Activated T-helper 17 cell treated with anti-CD3 and anti-CD28 coated beads, Interleukin-2, amount 50 U/mL, for 72 hours (primary cell): ENCODE measurements at regions not wholly inside any gene's neighbourhood (a gene's known extent, or its start where the extent isn't known, plus 50 kb on each side); places are given as distances from the start of the nearest gene placed in this dataset.

Experiments
- ATAC-seq: fragments of 150-1000 bp; cut with Tn5 transposase; replicated peaks from 2 replicates; pipeline ENCODE4 v1.10.0; 2021; ENCODE audit warnings: mild to moderate bottlenecking, moderate library complexity
- H3K27ac Mint-ChIP-seq: one replicate; pipeline ENCODE4 v1.8.0; 2022; ENCODE audit warnings: mixed read lengths
- H3K27me3 Mint-ChIP-seq: one replicate; pipeline ENCODE4 v1.8.0; 2022; ENCODE audit warnings: mixed read lengths
- H3K36me3 Mint-ChIP-seq: one replicate; pipeline ENCODE4 v1.8.0; 2022; ENCODE audit warnings: low read depth, mild to moderate bottlenecking, mixed read lengths
- H3K4me1 Mint-ChIP-seq: one replicate; pipeline ENCODE4 v1.8.0; 2022; ENCODE audit warnings: mixed read lengths
- H3K4me3 Mint-ChIP-seq: one replicate; pipeline ENCODE4 v1.8.0; 2022; ENCODE audit warnings: mild to moderate bottlenecking, mixed read lengths
- H3K9me3 Mint-ChIP-seq: one replicate; pipeline ENCODE4 v1.8.0; 2022; ENCODE audit warnings: mixed read lengths

DNA sequence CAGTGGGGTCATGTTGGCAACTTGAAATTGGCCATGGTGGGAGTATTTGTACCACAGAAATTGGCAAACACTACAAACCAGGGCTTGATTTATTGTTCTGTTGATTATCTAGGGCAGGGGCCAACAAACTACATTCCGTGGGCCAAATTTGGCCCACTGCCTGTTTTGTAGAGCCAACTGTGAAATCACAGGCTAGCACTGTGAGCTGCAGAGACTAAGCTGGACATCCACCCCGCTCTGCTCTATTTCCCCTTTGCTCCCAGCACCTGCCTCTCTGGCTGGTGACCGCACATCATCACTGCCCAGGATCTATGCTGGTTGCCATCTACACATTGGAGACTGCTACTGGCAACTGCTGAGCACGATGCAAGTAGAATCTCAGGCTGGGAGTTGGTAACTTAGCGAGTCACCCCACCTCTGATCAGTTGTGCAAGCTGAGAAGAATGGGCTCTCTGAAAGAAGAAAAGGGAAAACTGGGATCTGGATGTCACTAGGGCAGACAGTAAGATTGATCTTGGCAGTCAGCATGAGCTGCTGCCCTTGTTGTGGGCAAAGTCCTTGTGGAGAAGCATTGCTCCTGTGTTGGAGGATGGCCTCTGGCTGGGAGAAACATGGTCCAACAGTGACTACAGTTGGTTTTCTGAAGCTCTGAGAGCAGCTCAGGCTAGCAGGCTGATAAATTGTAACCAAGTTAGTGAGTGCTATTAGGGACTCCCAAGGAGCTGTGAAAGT lies 144.7 kb upstream of the RAD23B start:
- H3K27me3 Mint-ChIP-seq = peaks cover 26% of the 10 kb centered on the region
- H3K27ac Mint-ChIP-seq = no peak overlapping the region
- no peak overlapping the region for H3K4me3 Mint-ChIP-seq
- H3K9me3 Mint-ChIP-seq = no peaks in the 10 kb centered on the region
- no peak for ATAC-seq
- H3K36me3 Mint-ChIP-seq = no peaks in the 10 kb centered on the region
- no peaks in the 10 kb centered on the region for H3K4me1 Mint-ChIP-seq

DNA sequence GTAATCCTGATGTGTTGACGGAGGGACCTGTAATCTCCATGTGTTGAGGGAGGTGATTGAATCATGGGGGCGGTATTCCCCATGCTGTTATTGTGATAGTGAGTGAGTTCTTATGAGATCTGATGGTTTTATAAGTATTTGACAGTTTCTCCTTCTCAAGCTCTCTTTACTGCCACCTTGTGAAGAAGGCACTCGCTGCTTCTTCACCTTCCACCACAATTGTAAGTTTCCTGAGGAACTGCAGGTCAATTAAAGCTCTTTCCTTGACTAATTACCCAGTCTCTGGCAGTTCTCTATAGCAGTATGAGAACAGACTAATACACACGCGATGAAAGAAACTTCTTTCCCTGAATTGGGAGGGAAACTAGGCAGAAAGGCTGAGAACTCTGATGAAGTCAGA lies 141.1 kb upstream of the RAD23B start:
- H3K9me3 Mint-ChIP-seq = no peaks in the 10 kb centered on the region
- no peak overlapping the region for H3K27ac Mint-ChIP-seq
- H3K27me3 Mint-ChIP-seq = peaks cover 40% of the 10 kb centered on the region
- ATAC-seq = no peak
- no peak overlapping the region for H3K4me3 Mint-ChIP-seq
- H3K36me3 Mint-ChIP-seq = no peaks in the 10 kb centered on the region
- no peaks in the 10 kb centered on the region for H3K4me1 Mint-ChIP-seq

DNA sequence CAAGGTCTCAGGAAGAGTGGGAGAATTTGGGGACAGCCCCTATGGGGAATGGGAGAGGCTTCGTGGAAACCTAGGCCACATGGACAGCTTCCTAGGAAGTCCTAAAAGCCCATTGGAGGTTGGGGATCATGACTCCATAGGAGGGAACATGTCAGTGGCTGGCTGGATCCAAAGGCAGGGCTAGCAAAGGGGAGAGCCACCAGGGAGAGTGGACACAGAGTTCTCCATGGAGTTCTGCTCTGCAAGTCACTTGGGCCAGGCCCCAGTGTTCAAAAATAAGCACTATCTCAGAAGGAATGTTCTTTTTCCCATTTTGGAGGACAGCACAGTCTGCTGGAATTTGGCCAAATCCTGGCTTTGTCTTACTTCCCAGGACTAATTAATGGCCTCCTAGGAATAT lies 140.6 kb upstream of the RAD23B start:
- Mint-ChIP-seq H3K36me3 (no peaks in the 10 kb centered on the region), H3K27ac (no peak overlapping the region), H3K9me3 (no peaks in the 10 kb centered on the region), H3K27me3 (peaks cover 40% of the 10 kb centered on the region), H3K4me3 (no peak overlapping the region), H3K4me1 (no peaks in the 10 kb centered on the region)
- no peak for ATAC-seq

DNA sequence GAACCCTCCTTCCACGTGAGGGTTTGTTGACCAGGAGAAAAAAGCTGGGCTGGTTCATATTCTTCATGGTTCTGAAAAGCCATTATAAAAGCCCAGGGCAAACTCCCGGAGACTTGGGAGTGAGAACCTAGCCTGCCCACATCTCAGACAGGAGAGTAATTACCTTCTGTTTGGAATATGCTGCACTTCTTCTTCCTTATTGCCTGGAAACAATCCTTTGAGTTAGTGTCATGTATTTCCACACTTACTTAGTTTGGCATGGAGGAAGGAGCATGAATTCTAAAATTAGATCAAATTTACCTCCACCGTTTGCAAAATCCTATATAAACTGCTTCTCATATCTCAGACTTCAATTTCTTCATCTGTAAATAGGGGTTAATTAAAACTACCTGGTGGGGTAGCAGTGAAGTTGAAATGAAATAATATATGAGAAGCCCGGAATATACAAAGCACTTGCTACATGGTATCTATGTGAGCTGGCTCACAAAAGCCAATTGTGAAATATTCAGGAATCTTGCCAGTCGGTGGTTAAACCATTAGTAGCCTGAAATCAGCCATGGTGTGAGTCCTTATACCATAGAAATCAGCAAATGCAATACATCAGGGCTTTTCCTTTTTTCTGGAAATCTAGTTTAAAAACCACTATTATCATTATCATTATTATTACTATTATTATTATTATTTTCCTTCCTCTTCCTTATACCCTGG lies 140.0 kb upstream of the RAD23B start:
- Mint-ChIP-seq H3K27ac (no peak overlapping the region), H3K36me3 (no peaks in the 10 kb centered on the region), H3K27me3 (peaks cover 42% of the 10 kb centered on the region), H3K4me3 (no peak overlapping the region), H3K4me1 (no peaks in the 10 kb centered on the region), H3K9me3 (no peaks in the 10 kb centered on the region)
- ATAC-seq = no peak

DNA sequence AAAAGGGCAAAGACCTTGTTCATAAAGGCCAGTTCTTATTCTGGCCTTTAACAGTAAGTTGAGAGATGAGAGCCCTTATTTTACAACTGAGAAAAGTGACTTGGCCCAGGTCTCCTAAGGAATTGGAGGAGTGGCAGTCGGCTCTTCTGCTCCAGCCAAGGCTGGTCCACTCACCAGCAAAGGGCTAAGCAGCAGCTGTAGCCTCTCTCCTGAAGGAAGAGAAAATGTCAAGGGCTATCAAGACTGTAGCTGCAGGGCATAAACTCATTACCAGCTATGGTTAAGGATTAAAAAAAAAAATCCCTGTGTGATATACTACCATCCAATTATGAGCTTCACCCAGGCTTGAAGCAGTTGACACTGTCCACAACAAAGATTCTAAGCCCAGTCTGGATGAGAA lies 138.6 kb upstream of the RAD23B start:
- Mint-ChIP-seq H3K27ac (no peak overlapping the region), H3K9me3 (peaks cover 3% of the 10 kb centered on the region), H3K4me1 (no peaks in the 10 kb centered on the region), H3K4me3 (no peak overlapping the region), H3K36me3 (no peaks in the 10 kb centered on the region), H3K27me3 (peaks cover 46% of the 10 kb centered on the region)
- ATAC-seq = no peak

DNA sequence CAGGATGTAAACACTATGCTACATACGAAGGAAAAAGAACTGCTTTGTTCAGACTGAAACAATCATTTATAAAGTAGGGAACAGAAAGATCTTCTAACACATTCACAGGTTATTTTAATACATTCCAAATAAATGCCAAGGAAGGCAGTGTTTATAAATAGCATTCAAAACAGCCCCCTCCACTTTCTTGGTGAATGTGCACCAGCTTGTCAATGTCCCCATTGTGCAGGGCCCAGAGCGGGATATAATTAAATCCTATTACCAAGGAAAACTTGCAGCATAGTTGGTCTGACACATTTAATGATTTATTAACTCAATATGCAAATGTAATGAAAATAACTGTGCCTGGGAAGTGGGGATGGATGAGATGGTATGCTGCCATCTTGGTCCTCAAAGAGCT lies 135.9 kb upstream of the RAD23B start:
- Mint-ChIP-seq H3K27ac (no peak overlapping the region), H3K4me3 (no peak overlapping the region), H3K4me1 (no peaks in the 10 kb centered on the region), H3K27me3 (peaks cover 35% of the 10 kb centered on the region), H3K9me3 (peaks cover 3% of the 10 kb centered on the region), H3K36me3 (no peaks in the 10 kb centered on the region)
- no peak for ATAC-seq

DNA sequence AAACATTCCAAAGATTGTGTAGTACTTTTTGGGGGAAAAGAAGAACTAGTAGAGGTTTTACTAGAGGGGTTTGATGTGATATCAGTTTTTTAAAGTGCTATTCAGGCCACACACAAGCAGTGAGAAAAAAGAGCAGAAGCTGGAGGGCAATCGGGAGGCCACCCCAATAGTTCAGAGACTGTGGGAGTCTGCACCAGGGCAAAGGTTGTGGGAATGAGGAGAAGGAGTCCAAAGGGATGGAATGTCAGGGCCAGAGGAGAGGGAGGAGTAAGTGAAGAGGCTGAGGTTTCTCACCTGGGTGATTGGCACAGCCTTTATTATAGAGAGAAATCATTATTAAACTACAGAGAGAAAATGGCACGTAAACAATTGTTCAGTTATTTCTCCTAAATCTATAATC lies 134.9 kb upstream of the RAD23B start:
- Mint-ChIP-seq H3K4me1 (no peaks in the 10 kb centered on the region), H3K27me3 (peaks cover 33% of the 10 kb centered on the region), H3K27ac (no peak overlapping the region), H3K9me3 (peaks cover 3% of the 10 kb centered on the region), H3K4me3 (no peak overlapping the region), H3K36me3 (no peaks in the 10 kb centered on the region)
- no peak for ATAC-seq

DNA sequence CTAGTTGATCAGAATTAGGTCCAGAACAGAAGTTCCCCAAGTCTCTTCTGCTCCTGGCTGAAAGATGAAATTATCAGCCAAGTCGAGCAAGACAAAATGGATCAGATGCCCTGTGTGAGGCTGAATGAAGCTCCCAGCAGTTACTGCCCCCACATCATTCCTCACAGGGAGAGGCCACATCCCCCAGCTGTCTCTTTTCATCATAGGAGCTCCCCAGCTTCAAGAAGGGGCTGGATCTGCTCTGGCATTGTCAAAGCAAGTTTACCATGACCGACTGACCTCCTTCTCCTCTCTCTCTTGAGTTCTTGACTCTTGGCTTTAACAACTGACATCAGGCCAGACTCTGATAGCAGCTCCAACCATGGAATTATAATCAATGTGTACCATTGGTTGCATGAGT lies 133.3 kb upstream of the RAD23B start:
- Mint-ChIP-seq H3K27me3 (peaks cover 28% of the 10 kb centered on the region), H3K4me1 (no peaks in the 10 kb centered on the region), H3K36me3 (no peaks in the 10 kb centered on the region), H3K27ac (no peak overlapping the region), H3K4me3 (no peak overlapping the region), H3K9me3 (peaks cover 3% of the 10 kb centered on the region)
- ATAC-seq = no peak

DNA sequence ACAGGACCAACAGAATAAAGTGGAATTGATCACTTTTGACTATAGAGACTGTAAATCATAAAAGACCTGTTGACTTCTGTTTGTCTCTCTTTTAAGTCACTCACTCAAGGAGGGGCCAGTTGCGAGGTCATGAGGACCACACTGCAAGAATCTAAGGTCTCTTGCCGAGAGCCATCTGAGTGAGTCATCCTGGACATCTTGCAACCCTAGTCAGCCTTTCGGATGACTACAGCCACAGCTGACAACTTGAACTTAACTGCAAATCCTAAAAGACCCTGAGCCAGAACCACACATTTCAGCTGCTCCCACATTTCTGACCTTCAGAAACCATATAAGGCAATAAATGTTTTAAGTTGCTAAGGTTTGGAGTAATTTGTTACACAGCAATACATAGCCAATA lies 129.7 kb upstream of the RAD23B start:
- H3K36me3 Mint-ChIP-seq = no peaks in the 10 kb centered on the region
- H3K27me3 Mint-ChIP-seq = peaks cover 24% of the 10 kb centered on the region
- H3K27ac Mint-ChIP-seq = no peak overlapping the region
- peaks cover 4% of the 10 kb centered on the region for H3K4me1 Mint-ChIP-seq
- ATAC-seq = no peak
- peaks cover 3% of the 10 kb centered on the region for H3K9me3 Mint-ChIP-seq
- H3K4me3 Mint-ChIP-seq = no peak overlapping the region

DNA sequence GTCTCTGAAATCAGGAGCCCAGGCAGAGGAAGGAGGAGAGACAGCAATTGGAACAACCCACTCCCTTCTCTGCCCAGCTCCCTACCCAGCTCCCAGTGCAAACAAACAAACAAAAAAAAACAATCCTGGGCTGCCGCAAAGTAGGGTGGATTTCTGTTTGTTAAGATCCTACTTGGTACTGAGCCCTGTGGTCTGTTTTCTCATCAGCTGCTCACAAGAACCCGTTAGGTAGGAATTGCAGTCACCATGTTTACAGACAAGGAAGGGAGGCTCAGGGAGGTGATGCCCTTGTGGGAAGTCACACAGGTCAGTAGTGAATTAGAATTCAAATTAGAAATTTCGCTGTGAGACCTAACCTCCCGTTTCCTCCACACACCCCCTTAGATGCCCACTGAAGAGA lies 128.8 kb upstream of the RAD23B start:
- Mint-ChIP-seq H3K27ac (no peak overlapping the region), H3K9me3 (peaks cover under 1% of the 10 kb centered on the region), H3K4me3 (no peak overlapping the region), H3K4me1 (peaks cover 4% of the 10 kb centered on the region), H3K27me3 (peaks cover 18% of the 10 kb centered on the region), H3K36me3 (no peaks in the 10 kb centered on the region)
- no peak for ATAC-seq

DNA sequence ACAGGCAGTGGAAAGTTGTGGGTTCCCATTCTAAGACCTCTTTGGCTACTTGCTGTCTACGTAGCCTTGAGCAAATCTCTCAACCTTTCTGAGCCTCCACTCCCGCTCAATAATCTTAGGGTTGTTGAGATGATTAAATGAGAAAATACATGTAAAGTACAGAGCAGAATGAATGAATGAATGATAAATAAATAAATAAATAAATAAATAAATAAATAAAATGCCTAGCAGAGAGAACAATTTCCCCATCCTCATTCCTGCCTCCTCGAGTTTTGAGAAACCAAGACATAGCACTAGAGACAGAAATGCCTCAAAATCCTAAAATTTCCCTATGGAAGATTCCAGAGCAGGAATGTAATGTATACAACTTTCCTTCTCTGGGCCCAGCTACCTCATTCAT lies 128.3 kb upstream of the RAD23B start:
- Mint-ChIP-seq H3K4me1 (peaks cover 4% of the 10 kb centered on the region), H3K27ac (no peak overlapping the region), H3K9me3 (no peaks in the 10 kb centered on the region), H3K27me3 (peaks cover 17% of the 10 kb centered on the region), H3K4me3 (no peak overlapping the region), H3K36me3 (no peaks in the 10 kb centered on the region)
- no peak for ATAC-seq

DNA sequence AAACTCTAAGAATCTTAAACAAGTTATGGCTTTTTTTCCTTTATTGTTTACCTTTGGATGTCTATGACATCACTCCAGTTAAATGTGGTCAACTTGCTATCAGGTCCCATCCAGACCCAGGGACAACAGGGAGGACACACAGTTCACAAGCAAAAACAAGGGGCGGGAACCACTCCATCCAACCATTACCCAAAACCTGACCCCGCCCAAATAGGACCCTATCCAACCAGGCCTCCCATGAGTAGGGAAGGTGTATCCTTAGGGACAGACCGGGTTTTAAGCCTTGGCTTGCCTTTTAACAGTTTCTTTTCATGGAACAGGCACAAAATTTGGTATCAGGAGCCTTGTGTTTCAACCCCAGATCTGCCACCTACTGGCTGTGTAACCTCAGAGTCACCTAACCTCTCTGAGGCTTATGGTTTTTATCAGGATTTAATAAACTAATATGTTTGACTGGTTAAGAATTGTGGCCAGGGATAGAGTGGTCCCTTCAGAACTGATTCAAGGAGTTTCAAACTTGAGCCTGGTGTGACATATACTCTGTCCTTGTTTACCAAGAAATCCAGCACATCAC lies 127.7 kb upstream of the RAD23B start:
- peaks cover 17% of the 10 kb centered on the region for H3K27me3 Mint-ChIP-seq
- no peak overlapping the region for H3K27ac Mint-ChIP-seq

DNA sequence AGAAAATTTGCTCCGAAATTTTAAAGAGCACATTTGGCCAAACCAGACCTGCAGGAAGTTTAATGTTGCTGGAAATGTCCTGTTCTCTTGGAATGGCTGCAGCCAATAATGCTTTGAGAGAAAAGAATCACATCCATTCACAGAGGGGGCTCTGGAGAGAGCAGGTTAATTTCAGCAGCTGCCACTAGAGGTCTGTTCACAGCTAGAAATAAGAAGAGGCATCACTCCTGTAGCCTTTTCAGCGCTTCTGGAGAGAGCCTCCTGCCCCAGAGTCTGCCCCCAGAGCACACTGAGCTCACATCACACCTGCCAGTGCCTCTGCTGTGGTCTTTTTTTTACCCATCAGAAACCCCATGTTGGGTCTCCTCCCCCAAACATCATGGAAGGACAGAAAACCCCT lies 124.8 kb upstream of the RAD23B start:
- peaks cover 4% of the 10 kb centered on the region for H3K4me1 Mint-ChIP-seq
- no peaks in the 10 kb centered on the region for H3K9me3 Mint-ChIP-seq
- no peaks in the 10 kb centered on the region for H3K36me3 Mint-ChIP-seq
- H3K27ac Mint-ChIP-seq = no peak overlapping the region
- peaks cover 14% of the 10 kb centered on the region for H3K27me3 Mint-ChIP-seq
- H3K4me3 Mint-ChIP-seq = no peak overlapping the region
- ATAC-seq = no peak

More for the DNA sequence above, 127.7 kb upstream of the RAD23B start:
- no peaks in the 10 kb centered on the region for H3K9me3 Mint-ChIP-seq
- ATAC-seq = no peak
- H3K4me1 Mint-ChIP-seq = peaks cover 4% of the 10 kb centered on the region
- H3K36me3 Mint-ChIP-seq = no peaks in the 10 kb centered on the region
- no peak overlapping the region for H3K4me3 Mint-ChIP-seq

DNA sequence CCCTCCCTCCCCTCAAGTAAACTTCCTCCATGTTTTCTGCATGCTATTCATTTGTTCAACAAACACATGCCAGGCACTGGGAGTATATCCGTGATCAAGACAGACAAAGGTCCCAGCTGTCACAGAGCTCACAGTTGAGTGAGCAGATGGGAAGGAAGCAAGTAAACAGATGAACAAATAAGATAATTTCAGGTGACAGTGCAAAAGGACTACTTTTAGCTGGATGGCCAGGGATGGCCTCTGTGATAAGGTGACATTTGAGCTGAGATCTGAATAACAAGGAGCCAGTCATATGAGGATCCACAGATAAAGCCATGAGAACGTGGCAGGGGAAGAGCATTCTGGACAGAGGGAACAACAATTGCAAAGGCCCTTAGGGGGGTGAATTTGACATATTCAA lies 121.7 kb upstream of the RAD23B start:
- Mint-ChIP-seq H3K36me3 (no peaks in the 10 kb centered on the region), H3K27ac (no peak overlapping the region), H3K27me3 (peaks cover 18% of the 10 kb centered on the region), H3K9me3 (no peaks in the 10 kb centered on the region), H3K4me3 (no peak overlapping the region), H3K4me1 (peaks cover 4% of the 10 kb centered on the region)
- no peak for ATAC-seq

DNA sequence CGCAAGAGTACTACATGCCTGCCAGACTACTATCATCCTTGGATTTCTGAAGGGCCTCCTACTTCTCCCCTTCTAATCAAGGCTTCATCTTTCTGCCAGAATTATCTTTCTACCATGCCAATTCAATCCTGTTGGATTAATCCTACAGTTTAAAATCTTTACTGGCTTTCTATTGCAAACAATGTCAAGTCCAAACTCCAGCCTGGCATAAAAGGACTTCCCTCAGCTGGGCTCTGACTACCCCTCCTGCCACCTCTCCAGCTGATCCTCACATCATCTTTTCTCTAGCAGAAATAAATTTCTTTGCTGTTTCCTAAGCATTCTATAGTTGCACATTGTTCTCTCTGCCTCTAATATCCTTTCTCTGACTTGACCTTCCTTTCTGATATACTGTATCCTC lies 119.7 kb upstream of the RAD23B start:
- Mint-ChIP-seq H3K9me3 (no peaks in the 10 kb centered on the region), H3K27me3 (peaks cover 4% of the 10 kb centered on the region), H3K4me3 (no peak overlapping the region), H3K27ac (no peak overlapping the region), H3K4me1 (no peaks in the 10 kb centered on the region), H3K36me3 (no peaks in the 10 kb centered on the region)
- ATAC-seq = no peak
